ENCODE measurements at regions not wholly inside any gene's neighbourhood (a gene's known extent, or its start where the extent isn't known, plus 50 kb on each side); places are given as distances from the start of the nearest gene placed in this dataset.

DNA sequence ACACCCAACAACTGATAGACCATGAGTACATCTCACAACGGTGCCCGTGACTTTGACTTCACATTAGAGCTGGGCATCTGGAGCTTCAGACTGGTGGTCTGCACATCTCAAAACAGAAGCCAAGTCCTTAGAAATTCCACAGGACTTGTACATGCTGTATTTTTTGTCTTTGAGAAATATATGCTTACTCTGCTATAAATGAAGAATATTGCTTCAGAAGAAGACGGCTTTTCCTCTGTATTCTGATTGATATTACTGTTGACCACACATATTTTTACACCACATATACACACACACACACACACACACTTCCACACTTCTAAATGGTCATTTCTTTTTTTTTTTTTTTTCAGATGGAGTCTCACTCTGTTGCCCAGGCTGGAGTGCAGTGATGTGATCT is 338.3 kb upstream of the KIF2A start (continued):
- TF ChIP-seq YY1 (IDR thresholded peaks at IDR 0.05; ENCODE audit: low read depth, low read length) (no peak), GTF2F1 (IDR thresholded peaks at IDR 0.05; ENCODE audit: borderline replicate concordance, low read depth, low read length) (no peak), JUND (IDR thresholded peaks at IDR 0.05; ENCODE audit: low read length) (no peak)
